ENCODE measurements at regions not wholly inside any gene's neighbourhood (a gene's known extent, or its start where the extent isn't known, plus 50 kb on each side); places are given as distances from the start of the nearest gene placed in this dataset.

- no peak for TF ChIP-seq CTCF (IDR thresholded peaks at IDR 0.05; ENCODE audit: low read depth, low read length)
- no peak overlapping the region for H3K4me3 ChIP-seq
- DNase-seq (ENCODE audit: low read depth in 1 of 2, low spot score in 1 of 2): peak in 1 of 2 donors; percentile 2
These were observed 645.4 kb upstream of the ATXN7L3B start for GRCh38 chr12:73892201-73892600.

GRCh38 chr12:73898645-73899044 is 639.0 kb upstream of the ATXN7L3B start:
- Histone ChIP-seq H3K36me3 (no peaks in the 10 kb centered on the region), H3K4me3 (no peak overlapping the region), H3K27ac (no peak overlapping the region), H3K4me1 (ENCODE audit: low read depth) (no peaks in the 10 kb centered on the region), H3K27me3 (no peaks in the 10 kb centered on the region), H3K9me3 (ENCODE audit: low read depth) (no peaks in the 10 kb centered on the region)
- TF ChIP-seq CTCF (IDR thresholded peaks at IDR 0.05; ENCODE audit: low read depth, low read length): no peak
- DNase-seq (ENCODE audit: low read depth in 1 of 2, low spot score in 1 of 2): no peak

More at GRCh38 chr12:73892201-73892600, 645.4 kb upstream of the ATXN7L3B start:
- Histone ChIP-seq H3K4me1 (ENCODE audit: low read depth) (peaks cover 8% of the 10 kb centered on the region), H3K27ac (no peak overlapping the region), H3K27me3 (no peaks in the 10 kb centered on the region), H3K9me3 (ENCODE audit: low read depth) (no peaks in the 10 kb centered on the region), H3K36me3 (no peaks in the 10 kb centered on the region)

GRCh38 chr12:73902260-73902659 is 635.4 kb upstream of the ATXN7L3B start:
- no peak overlapping the region for H3K4me3 ChIP-seq
- H3K4me1 ChIP-seq (ENCODE audit: low read depth): no peaks in the 10 kb centered on the region
- no peaks in the 10 kb centered on the region for H3K9me3 ChIP-seq (ENCODE audit: low read depth)
- no peak overlapping the region for H3K27ac ChIP-seq
- DNase-seq (ENCODE audit: low read depth in 1 of 2, low spot score in 1 of 2): no peak
- no peaks in the 10 kb centered on the region for H3K36me3 ChIP-seq
- TF ChIP-seq CTCF (IDR thresholded peaks at IDR 0.05; ENCODE audit: low read depth, low read length): no peak
- H3K27me3 ChIP-seq: no peaks in the 10 kb centered on the region

- no peak overlapping the region for H3K27ac ChIP-seq
- H3K4me3 ChIP-seq: no peak overlapping the region
- H3K27me3 ChIP-seq: no peaks in the 10 kb centered on the region
- no peak for DNase-seq (ENCODE audit: low read depth in 1 of 2, low spot score in 1 of 2)
- no peak for TF ChIP-seq CTCF (IDR thresholded peaks at IDR 0.05; ENCODE audit: low read depth, low read length)
- H3K36me3 ChIP-seq: no peaks in the 10 kb centered on the region
- no peaks in the 10 kb centered on the region for H3K9me3 ChIP-seq (ENCODE audit: low read depth)
- H3K4me1 ChIP-seq (ENCODE audit: low read depth): no peaks in the 10 kb centered on the region
These were observed 630.9 kb upstream of the ATXN7L3B start for GRCh38 chr12:73906757-73907156.

- DNase-seq (ENCODE audit: low read depth in 1 of 2, low spot score in 1 of 2): peak in 1 of 2 donors; percentile 6
- no peaks in the 10 kb centered on the region for H3K36me3 ChIP-seq
- no peak for TF ChIP-seq CTCF (IDR thresholded peaks at IDR 0.05; ENCODE audit: low read depth, low read length)
- H3K27ac ChIP-seq: no peak overlapping the region
- H3K4me1 ChIP-seq (ENCODE audit: low read depth): no peaks in the 10 kb centered on the region
- no peak overlapping the region for H3K4me3 ChIP-seq
- H3K27me3 ChIP-seq: no peaks in the 10 kb centered on the region
- no peaks in the 10 kb centered on the region for H3K9me3 ChIP-seq (ENCODE audit: low read depth)
These were observed 601.8 kb upstream of the ATXN7L3B start for GRCh38 chr12:73935817-73936216.
